Testis (tissue), 2 donors: ENCODE measurements at regions not wholly inside any gene's neighbourhood (a gene's known extent, or its start where the extent isn't known, plus 50 kb on each side); places are given as distances from the start of the nearest gene placed in this dataset.

Experiments
- DNase-seq: peaks from one replicate; pipeline ENCODE4 v3.0.0-alpha.2; 2019
- H3K27ac ChIP-seq, 2 donors: fragments of 200-600 bp; sonication (generic); one replicate each; pipeline ENCODE4 v1.5.1; 2019
- H3K27me3 ChIP-seq: fragments of 200-600 bp; sonication (generic); one replicate; pipeline ENCODE4 v1.5.1; 2019
- H3K36me3 ChIP-seq: fragments of 200-600 bp; sonication (generic); one replicate; pipeline ENCODE4 v1.5.1; 2017; ENCODE audit warnings: low read depth; ENCODE audit errors: missing control alignments
- H3K4me1 ChIP-seq: fragments of 200-600 bp; sonication (generic); one replicate; pipeline ENCODE4 v1.5.1; 2019
- H3K4me3 ChIP-seq, 2 donors: fragments of 200-600 bp; sonication (generic); one replicate each; pipeline ENCODE4 v1.5.1; 2017 to 2019
- H3K9me3 ChIP-seq: fragments of 200-600 bp; sonication (generic); one replicate; pipeline ENCODE4 v1.5.1; 2017
- CTCF ChIP-seq, 3 experiments: fragments of 450-650 bp in 2 of 3; fragments of 200-600 bp in 1 of 3; sonication (generic) in 1 of 3; IDR thresholded peaks; one replicate each; pipeline ENCODE4 v1.5.1; 2016 to 2019; ENCODE audit warnings: antibody characterized with exemption in 3 of 3, mild to moderate bottlenecking in 2 of 3, moderate library complexity in 1 of 3
- POLR2A ChIP-seq: fragments of 450-650 bp; IDR thresholded peaks from one replicate; pipeline ENCODE4 v1.6.1; 2017; ENCODE audit warnings: antibody characterized with exemption, mild to moderate bottlenecking, moderate library complexity
- WGBS, 2 donors: methylation state at CpG; one replicate each; pipeline ENCODE4 v1.1.5; 2018; 5-methylcytosine and 5-hydroxymethylcytosine counted together
- intact Hi-C: fragments of 100-400 bp; cut with DNase I; formaldehyde crosslinking; loops from one replicate; pipeline ENCODE4 v1.15.1; 2023; ENCODE audit warnings: low total_unique reads

- H3K36me3 ChIP-seq = no peaks in the 10 kb centered on the region
- no peaks in the 10 kb centered on the region for H3K9me3 ChIP-seq
- H3K4me3 ChIP-seq = no peak overlapping the region
- H3K27ac ChIP-seq = no peak overlapping the region
- 72% methylated on average over 6 of the region's 6 CpGs for whole genome bisulfite sequencing, 2 donors
- no peaks in the 10 kb centered on the region for H3K27me3 ChIP-seq
- intact Hi-C loops = no loop called here
- TF ChIP-seq CTCF (IDR thresholded peaks at IDR 0.05) (no peak), POLR2A (no peak)
- H3K4me1 ChIP-seq = no peaks in the 10 kb centered on the region
- DNase-seq = no peak
Observed at GRCh38 chr5:68015381-68016302, 199.9 kb upstream of the PIK3R1 start.

GRCh38 chr5:68012831-68013230 lies 202.7 kb upstream of the PIK3R1 start:
- no peaks in the 10 kb centered on the region for H3K9me3 ChIP-seq
- TF ChIP-seq CTCF (IDR thresholded peaks at IDR 0.05) (no peak), POLR2A (no peak)
- no peak overlapping the region for H3K27ac ChIP-seq
- no peak for DNase-seq
- intact Hi-C loops = no loop called here
- no peak overlapping the region for H3K4me3 ChIP-seq
- no peaks in the 10 kb centered on the region for H3K36me3 ChIP-seq
- 85 to 93% methylated on average over 1 of the region's 1 CpG for WGBS, 2 donors
- no peaks in the 10 kb centered on the region for H3K4me1 ChIP-seq
- H3K27me3 ChIP-seq = no peaks in the 10 kb centered on the region

- H3K36me3 ChIP-seq = no peaks in the 10 kb centered on the region
- H3K27ac ChIP-seq = no peak overlapping the region
- no peak overlapping the region for H3K4me3 ChIP-seq
- intact Hi-C loops = no loop called here
- no peaks in the 10 kb centered on the region for H3K4me1 ChIP-seq
- H3K27me3 ChIP-seq = no peaks in the 10 kb centered on the region
- no peak for DNase-seq
- 0 to 71% methylated on average over 1 of the region's 1 CpG for WGBS, 2 donors
- no peak for TF ChIP-seq CTCF (IDR thresholded peaks at IDR 0.05)
- no peak for TF ChIP-seq POLR2A
- H3K9me3 ChIP-seq = no peaks in the 10 kb centered on the region
Observed at GRCh38 chr5:68012429-68012828, 203.1 kb upstream of the PIK3R1 start.

GRCh38 chr5:68011801-68012200 lies 203.8 kb upstream of the PIK3R1 start:
- TF ChIP-seq CTCF (IDR thresholded peaks at IDR 0.05) = no peak
- TF ChIP-seq POLR2A = no peak

More at GRCh38 chr5:68011801-68012200, 203.8 kb upstream of the PIK3R1 start:
- no peaks in the 10 kb centered on the region for H3K4me1 ChIP-seq
- no peak overlapping the region for H3K4me3 ChIP-seq
- H3K27ac ChIP-seq = no peak overlapping the region
- H3K9me3 ChIP-seq = no peaks in the 10 kb centered on the region
- H3K36me3 ChIP-seq = no peaks in the 10 kb centered on the region
- intact Hi-C loops = no loop called here
- no peak for DNase-seq
- no peaks in the 10 kb centered on the region for H3K27me3 ChIP-seq
